HG03196 (cell line): ENCODE measurements at regions not wholly inside any gene's neighbourhood (a gene's known extent, or its start where the extent isn't known, plus 50 kb on each side); places are given as distances from the start of the nearest gene placed in this dataset.

Source experiments
- ATAC-seq: cut with Tn5 transposase; IDR thresholded peaks from one replicate; pipeline ENCODE4 v1.9.1; 2021; ENCODE audit not compliant: unreplicated experiment

GRCh38 chr2:60172801-60173200 lies 380.7 kb downstream of the BCL11A start:
- ATAC-seq, result no peak

GRCh38 chr2:60170272-60170671 lies 383.2 kb downstream of the BCL11A start:
- no peak for ATAC-seq

- ATAC-seq, result no peak
Measured at GRCh38 chr2:60168247-60168646, 385.2 kb downstream of the BCL11A start.

GRCh38 chr2:60167089-60167488 lies 386.4 kb downstream of the BCL11A start:
- no peak for ATAC-seq

- ATAC-seq, result no peak
Measured at GRCh38 chr2:60163691-60164090, 389.8 kb downstream of the BCL11A start.

- no peak for ATAC-seq
Measured at GRCh38 chr2:60159519-60159918, 393.9 kb downstream of the BCL11A start.

GRCh38 chr2:60158262-60158661 lies 395.2 kb downstream of the BCL11A start:
- no peak for ATAC-seq

- no peak for ATAC-seq
Measured at GRCh38 chr2:60157283-60157682, 396.2 kb downstream of the BCL11A start.

- ATAC-seq, result no peak
Measured at GRCh38 chr2:60154142-60154541, 399.3 kb downstream of the BCL11A start.

GRCh38 chr2:60152226-60152833 lies 401.1 kb downstream of the BCL11A start:
- no peak for ATAC-seq

- ATAC-seq, result no peak
Measured at GRCh38 chr2:60149176-60149575, 404.3 kb downstream of the BCL11A start.

- ATAC-seq, result no peak
Measured at GRCh38 chr2:60148716-60149115, 404.7 kb downstream of the BCL11A start.

- ATAC-seq, result no peak
Measured at GRCh38 chr2:60140185-60140584, 413.3 kb downstream of the BCL11A start.

- no peak for ATAC-seq
Measured at GRCh38 chr2:60136913-60137312, 416.5 kb downstream of the BCL11A start.

- ATAC-seq, result no peak
Measured at GRCh38 chr2:60127191-60127590, 426.3 kb downstream of the BCL11A start.

GRCh38 chr2:60125611-60126426 lies 427.6 kb downstream of the BCL11A start:
- no peak for ATAC-seq

- no peak for ATAC-seq
Measured at GRCh38 chr2:60119778-60120177, 433.7 kb downstream of the BCL11A start.

- no peak for ATAC-seq
Measured at GRCh38 chr2:60118917-60119316, 434.5 kb downstream of the BCL11A start.

GRCh38 chr2:60118061-60118460 lies 435.4 kb downstream of the BCL11A start:
- ATAC-seq, result no peak

GRCh38 chr2:60116161-60116875 lies 437.1 kb downstream of the BCL11A start:
- ATAC-seq, result no peak

- no peak for ATAC-seq
Measured at GRCh38 chr2:60109744-60110143, 443.7 kb downstream of the BCL11A start.
